H1 (cell line): ENCODE measurements at regions not wholly inside any gene's neighbourhood (a gene's known extent, or its start where the extent isn't known, plus 50 kb on each side); places are given as distances from the start of the nearest gene placed in this dataset.

Source experiments
- CTCF ChIA-PET: fragments of 300-600 bp; sonication (Branson Sonifier 250); formaldehyde crosslinking; loops from one replicate; lab custom pipeline; 2021; ENCODE audit not compliant: partially characterized antibody; lab: Charles Lee
- POLR2A ChIA-PET: fragments of 300-600 bp; sonication (Branson Sonifier 250); formaldehyde crosslinking; loops from one replicate; lab custom pipeline; 2021; ENCODE audit warnings: inconsistent platforms; ENCODE audit not compliant: partially characterized antibody; lab: Charles Lee
- DNase-seq, 2 experiments: peaks; one replicate each; pipeline versions ENCODE4 v3.0.0 to v3.0.0-alpha.2; 2010 to 2022; ENCODE audit warnings: low spot score in 2 of 2, low read depth in 1 of 2, mixed read lengths in 1 of 2
- FAIRE-seq: peaks from 2 replicates; lab custom pipeline; 2011; peaks lifted over from hg19 to GRCh38; lab: Jason Lieb, UNC
- H2AFZ ChIP-seq: 2 replicates; pipeline ENCODE4 v1.8.1; 2012; ENCODE audit warnings: low read length, inconsistent platforms
- H2AK5ac ChIP-seq: 2 replicates; pipeline ENCODE4 v1.6.1; 2013; ENCODE audit warnings: low read depth, low read length
- H2BK120ac ChIP-seq: replicated peaks from 2 replicates; pipeline ENCODE3; 2013; ENCODE audit warnings: low read depth, low read length, inconsistent platforms
- H2BK12ac ChIP-seq: 2 replicates; pipeline ENCODE4 v1.6.1; 2013; ENCODE audit warnings: low read depth, low read length
- H2BK15ac ChIP-seq: 2 replicates; pipeline ENCODE4 v1.6.1; 2013; ENCODE audit warnings: low read length
- H2BK20ac ChIP-seq: 2 replicates; pipeline ENCODE4 v1.6.1; 2013; ENCODE audit warnings: low read length
- H2BK5ac ChIP-seq: 2 replicates; pipeline ENCODE4 v1.6.1; 2013; ENCODE audit warnings: low read depth, low read length
- H3K14ac ChIP-seq: 2 replicates; pipeline ENCODE4 v1.6.1; 2013; ENCODE audit warnings: inconsistent platforms; ENCODE audit not compliant: insufficient read length
- H3K18ac ChIP-seq: 2 replicates; pipeline ENCODE4 v1.6.1; 2013; ENCODE audit warnings: low read length; ENCODE audit errors: extremely low read depth
- H3K23ac ChIP-seq: 2 replicates; pipeline ENCODE4 v1.6.1; 2013; ENCODE audit warnings: inconsistent platforms; ENCODE audit not compliant: insufficient read length
- H3K23me2 ChIP-seq: 2 replicates; pipeline ENCODE4 v1.6.1; 2013; ENCODE audit warnings: low read depth, low read length
- H3K27ac ChIP-seq: 2 replicates; pipeline ENCODE4 v1.6.1; 2011; ENCODE audit warnings: low read depth, low read length, inconsistent platforms
- H3K27me3 ChIP-seq, 4 experiments: replicated peaks in 1 of 4; 1 replicate in 1 of 4; 2 replicates in 3 of 4; pipeline versions ENCODE4 v1.6.1 to v1.8.1; 2011 to 2013; ENCODE audit warnings: low read length in 3 of 4, mild to moderate bottlenecking in 3 of 4, inconsistent platforms in 2 of 4, mixed read lengths in 2 of 4, moderate library complexity in 1 of 4; ENCODE audit not compliant: control insufficient read depth in 3 of 4, insufficient read depth in 3 of 4; ENCODE audit errors: extremely low read depth in 1 of 4
- H3K36me3 ChIP-seq, 4 experiments: 2 replicates each; pipeline versions ENCODE4 v1.6.1 to v1.8.1; 2011 to 2013; ENCODE audit warnings: mild to moderate bottlenecking in 4 of 4, low read length in 3 of 4, moderate library complexity in 2 of 4, control low read depth in 1 of 4, inconsistent platforms in 1 of 4; ENCODE audit not compliant: insufficient read depth in 4 of 4, control insufficient read depth in 2 of 4
- H3K4ac ChIP-seq: replicated peaks from 2 replicates; pipeline ENCODE3; 2013; ENCODE audit warnings: low read length, low read depth, mixed read lengths, inconsistent platforms; ENCODE audit not compliant: insufficient read length
- H3K4me1 ChIP-seq, 4 experiments: replicated peaks in 1 of 4; 1 replicate in 1 of 4; 2 replicates in 3 of 4; pipeline versions ENCODE4 v1.6.1 to v1.8.1; 2011 to 2013; ENCODE audit warnings: low read length in 3 of 4, inconsistent platforms in 2 of 4, mixed read lengths in 1 of 4; ENCODE audit not compliant: insufficient read depth in 4 of 4, control insufficient read depth in 3 of 4
- H3K4me2 ChIP-seq, 2 experiments: 2 replicates each; pipeline versions ENCODE4 v1.6.1 to v1.8.1; 2011 to 2013; ENCODE audit warnings: low read depth in 2 of 2, low read length in 2 of 2, control low read depth in 1 of 2, inconsistent platforms in 1 of 2, mild to moderate bottlenecking in 1 of 2; ENCODE audit not compliant: insufficient read depth in 1 of 2
- H3K4me3 ChIP-seq, 4 experiments: fragments of 200-600, 300-600 bp in 1 of 4; sonication (generic), shearing (Covaris generic), sonication (Bioruptor Twin) in 1 of 4; 2 replicates each; pipeline versions ENCODE4 v1.5.1 to v1.8.1; 2011 to 2016; ENCODE audit warnings: low read length in 4 of 4, low read depth in 3 of 4, control low read depth in 2 of 4, inconsistent platforms in 2 of 4, mild to moderate bottlenecking in 2 of 4, mixed read lengths in 1 of 4, moderate library complexity in 1 of 4; ENCODE audit not compliant: insufficient read depth in 2 of 4; ENCODE audit errors: extremely low read depth in 1 of 4
- H3K56ac ChIP-seq: replicated peaks from 2 replicates; pipeline ENCODE3; 2013; ENCODE audit warnings: low read depth, mild to moderate bottlenecking, mixed read lengths, low read length, inconsistent platforms; ENCODE audit not compliant: insufficient read length
- H3K79me1 ChIP-seq: 2 replicates; pipeline ENCODE4 v1.6.1; 2013; ENCODE audit warnings: low read depth, low read length, control low read depth
- H3K79me2 ChIP-seq, 2 experiments: 2 replicates each; pipeline versions ENCODE4 v1.6.1 to v1.8.1; 2012 to 2013; ENCODE audit warnings: low read length in 2 of 2, mild to moderate bottlenecking in 2 of 2, inconsistent platforms in 1 of 2; ENCODE audit not compliant: insufficient read depth in 2 of 2, control insufficient read depth in 1 of 2
- H3K9ac ChIP-seq, 4 experiments: replicated peaks in 1 of 4; 1 replicate in 1 of 4; 2 replicates in 3 of 4; pipeline versions ENCODE4 v1.6.1 to v1.8.1; 2011 to 2013; ENCODE audit warnings: low read depth in 3 of 4, low read length in 3 of 4, control low read depth in 2 of 4, mild to moderate bottlenecking in 2 of 4, moderate library complexity in 2 of 4, inconsistent platforms in 1 of 4; ENCODE audit errors: extremely low read depth in 1 of 4
- H3K9me3 ChIP-seq, 2 experiments: 2 replicates each; pipeline versions ENCODE4 v1.6.1 to v1.8.1; 2012 to 2013; ENCODE audit warnings: mild to moderate bottlenecking in 2 of 2, moderate library complexity in 2 of 2, control low read depth in 1 of 2, inconsistent platforms in 1 of 2, low read depth in 1 of 2, low read length in 1 of 2, mixed read lengths in 1 of 2; ENCODE audit not compliant: insufficient read depth in 2 of 2
- H4K20me1 ChIP-seq, 2 experiments: replicated peaks in 1 of 2; 2 replicates each; pipeline versions ENCODE3 to v1.8.1; 2011 to 2013; ENCODE audit warnings: inconsistent platforms in 2 of 2, low read length in 2 of 2, mild to moderate bottlenecking in 1 of 2; ENCODE audit not compliant: insufficient read depth in 2 of 2, control insufficient read depth in 1 of 2
- H4K5ac ChIP-seq: 2 replicates; pipeline ENCODE4 v1.6.1; 2013; ENCODE audit warnings: low read length, low read depth, mixed read lengths, inconsistent platforms; ENCODE audit not compliant: insufficient read length
- H4K8ac ChIP-seq: 2 replicates; pipeline ENCODE4 v1.8.0; 2013; ENCODE audit warnings: mild to moderate bottlenecking, moderate library complexity, low read length, inconsistent platforms; ENCODE audit not compliant: insufficient read depth; ENCODE audit errors: extremely low read depth
- H4K91ac ChIP-seq: replicated peaks from 2 replicates; pipeline ENCODE3; 2013; ENCODE audit warnings: low read length, mixed read lengths, inconsistent platforms; ENCODE audit not compliant: insufficient read length
- CBX8 ChIP-seq: fragments of 300-800, 300-1000 bp; sonication (generic); IDR thresholded peaks from 2 replicates; pipeline ENCODE4 v1.7.1; 2016; ENCODE audit warnings: low read depth, low read length, borderline replicate concordance
- CREB1 ChIP-seq: IDR thresholded peaks from 2 replicates; pipeline ENCODE4 v1.6.1; 2012; ENCODE audit warnings: inconsistent platforms
- EP300 ChIP-seq, 2 experiments: IDR thresholded peaks; 1 replicate in 1 of 2; 2 replicates in 1 of 2; pipeline ENCODE4 v1.6.1; 2011 to 2012; ENCODE audit warnings: low read depth in 2 of 2, low read length in 2 of 2, mild to moderate bottlenecking in 2 of 2, borderline replicate concordance in 1 of 2, inconsistent platforms in 1 of 2, moderate library complexity in 1 of 2
- YY1 ChIP-seq: IDR thresholded peaks from 2 replicates; pipeline ENCODE4 v1.6.1; 2011; ENCODE audit warnings: low read depth, mild to moderate bottlenecking, low read length
- WGBS, 2 experiments: shearing (Covaris generic) in 1 of 2; methylation state at CpG; one replicate each; pipeline versions ENCODE4 v1.1.6 to v1.1.7; 2013 to 2015; ENCODE audit warnings: low lambda C conversion rate in 2 of 2, mixed read lengths in 2 of 2, inconsistent platforms in 1 of 2, low coverage in 1 of 2, missing lambda C conversion rate in 1 of 2; ENCODE audit not compliant: insufficient replicate concordance in 2 of 2, insufficient coverage in 1 of 2, insufficient read length in 1 of 2; ENCODE audit errors: extremely low coverage in 1 of 2, missing lambda C conversion rate in 1 of 2; 5-methylcytosine and 5-hydroxymethylcytosine counted together

DNA sequence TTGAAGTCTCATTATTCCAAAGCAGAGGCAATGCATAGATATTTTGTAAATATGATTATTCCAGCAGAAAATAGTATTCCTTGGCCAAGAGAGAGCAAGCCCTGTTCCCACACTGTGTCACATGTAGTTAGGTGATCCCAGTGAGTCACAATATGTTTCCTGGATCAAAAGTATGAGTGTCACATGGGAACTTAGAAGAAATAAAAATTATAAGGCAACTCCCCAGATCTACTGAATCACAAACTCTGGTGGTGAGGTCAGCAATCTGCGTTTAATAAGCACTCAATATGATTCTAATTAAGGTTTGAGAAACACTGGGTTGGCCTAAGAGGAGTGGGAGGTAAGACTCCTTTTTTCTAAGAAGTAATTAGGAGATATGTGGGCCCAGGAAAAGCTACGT lies 1504.5 kb upstream of the PCDH20 start:
- ChIA-PET CTCF (no interaction called here), POLR2A (no interaction called here)
- Histone ChIP-seq H2BK20ac (no peak overlapping the region), H2BK5ac (no peak overlapping the region), H4K8ac (no peak overlapping the region), H2BK15ac (no peak overlapping the region), H3K4me2 (no peak overlapping the region), H2AK5ac (no peak overlapping the region), H3K14ac (no peak overlapping the region), H2BK120ac (no peak overlapping the region), H3K4me3 (no peak overlapping the region), H3K36me3 (no peaks in the 10 kb centered on the region), H2BK12ac (no peak overlapping the region), H3K4me1 (no peaks in the 10 kb centered on the region), H3K9ac (no peak overlapping the region), H2AFZ (no peak overlapping the region), H3K56ac (no peak overlapping the region), H3K4ac (no peak overlapping the region), H3K79me2 (no peaks in the 10 kb centered on the region), H3K27ac (no peak overlapping the region), H3K9me3 (peaks cover 0 to 4% of the 10 kb centered on the region in 2 experiments; a peak in 1 of 4 replicates), H3K79me1 (no peaks in the 10 kb centered on the region), H3K18ac (no peak overlapping the region), H4K20me1 (no peaks in the 10 kb centered on the region), H3K23me2 (no peaks in the 10 kb centered on the region), H4K5ac (no peak overlapping the region), H3K27me3 (no peaks in the 10 kb centered on the region), H3K23ac (no peak overlapping the region), H4K91ac (no peak overlapping the region)
- FAIRE-seq (no peak), DNase-seq (no peak)
- no peak for TF ChIP-seq CBX8
- no peak for TF ChIP-seq YY1
- no peak for TF ChIP-seq CREB1
- TF ChIP-seq EP300 (IDR thresholded peaks at IDR 0.05; ENCODE audit: borderline replicate concordance in 1 of 2, low read depth in 2 of 2, low read length in 2 of 2), result no peak
- WGBS, 2 experiments, result 98% methylated on average over 2 of the region's 2 CpGs; no CpG with 5 or more reads in 1 of the 2 experiments
